H1 (cell line): ENCODE measurements at regions not wholly inside any gene's neighbourhood (a gene's known extent, or its start where the extent isn't known, plus 50 kb on each side); places are given as distances from the start of the nearest gene placed in this dataset.

Experiments used
- EP300 ChIP-seq, 2 experiments: IDR thresholded peaks; 1 replicate in 1 of 2; 2 replicates in 1 of 2; pipeline ENCODE4 v1.6.1; 2011 to 2012; ENCODE audit warnings: low read depth in 2 of 2, low read length in 2 of 2, mild to moderate bottlenecking in 2 of 2, borderline replicate concordance in 1 of 2, inconsistent platforms in 1 of 2, moderate library complexity in 1 of 2
- EZH2 ChIP-seq: fragments of 200-600 bp; sonication (generic); IDR thresholded peaks from 2 replicates; pipeline ENCODE4 v1.7.1; 2012; ENCODE audit warnings: low read depth, mild to moderate bottlenecking, moderate library complexity, low read length, inconsistent platforms; ENCODE audit not compliant: severe bottlenecking
- MAX ChIP-seq: IDR thresholded peaks from 2 replicates; pipeline ENCODE4 v1.6.1; 2012; ENCODE audit warnings: inconsistent platforms
- POLR2A ChIP-seq, 2 experiments: IDR thresholded peaks; 1 replicate in 1 of 2; 2 replicates in 1 of 2; pipeline ENCODE4 v1.6.1; 2011; ENCODE audit warnings: low read depth in 2 of 2, low read length in 2 of 2, mild to moderate bottlenecking in 2 of 2; ENCODE audit errors: control extremely low read depth in 1 of 2
- RNF2 ChIP-seq: fragments of 200-900, 300-1000 bp; sonication (generic); IDR thresholded peaks from 2 replicates; pipeline ENCODE4 v1.7.1; 2016; ENCODE audit warnings: borderline replicate concordance, low read depth, mild to moderate bottlenecking, antibody characterized with exemption, low read length; ENCODE audit not compliant: poor library complexity, severe bottlenecking; ENCODE audit errors: missing control alignments
- SP1 ChIP-seq: IDR thresholded peaks from 2 replicates; pipeline ENCODE4 v1.6.1; 2011; ENCODE audit warnings: low read depth, low read length
- SRF ChIP-seq: IDR thresholded peaks from 2 replicates; pipeline ENCODE4 v1.6.1; 2011; ENCODE audit warnings: mild to moderate bottlenecking, low read depth, low read length, moderate library complexity
- TF ChIP-seq, protein P1 (sequence below), 3 experiments: IDR thresholded peaks; 1 replicate in 2 of 3; 2 replicates in 1 of 3; pipeline versions ENCODE4 v1.5.1 to v1.6.1; 2011; ENCODE audit warnings: low read length in 3 of 3, mild to moderate bottlenecking in 3 of 3, inconsistent platforms in 2 of 3, low read depth in 1 of 3, moderate library complexity in 1 of 3; ENCODE audit not compliant: insufficient read depth in 1 of 3; ENCODE audit errors: control extremely low read depth in 1 of 3

DNA sequence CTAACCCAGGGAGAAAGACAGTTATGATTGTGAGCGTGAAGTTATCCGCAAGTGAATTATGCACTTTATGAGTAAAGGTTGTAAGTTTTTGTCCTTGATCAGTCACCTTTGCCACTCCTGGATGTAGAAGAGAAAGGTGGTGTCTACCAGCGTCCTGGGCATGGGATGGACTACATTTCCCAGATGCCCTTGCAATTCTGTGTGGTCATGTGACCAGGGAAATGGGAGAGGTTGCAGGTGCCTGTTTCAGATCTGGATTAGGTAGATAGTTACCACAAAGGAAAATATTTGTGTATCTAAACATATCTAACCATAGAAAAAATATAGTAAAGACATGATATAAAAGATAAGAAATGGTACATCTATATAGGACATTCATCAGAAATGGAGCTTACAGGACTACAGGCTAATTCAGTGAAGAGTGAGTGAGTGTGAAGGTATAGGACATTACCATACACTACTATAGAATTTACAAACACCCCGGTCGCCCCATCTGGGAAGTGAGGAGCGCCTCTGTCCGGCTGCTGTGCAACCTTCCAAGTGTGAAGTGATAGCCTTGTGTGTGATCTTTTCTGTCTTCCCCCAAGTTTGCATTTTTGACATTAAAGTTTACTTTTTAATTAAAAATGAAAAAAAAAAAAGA lies 51.6 kb upstream of the CACNA1A start:
- TF ChIP-seq, protein P1, sequence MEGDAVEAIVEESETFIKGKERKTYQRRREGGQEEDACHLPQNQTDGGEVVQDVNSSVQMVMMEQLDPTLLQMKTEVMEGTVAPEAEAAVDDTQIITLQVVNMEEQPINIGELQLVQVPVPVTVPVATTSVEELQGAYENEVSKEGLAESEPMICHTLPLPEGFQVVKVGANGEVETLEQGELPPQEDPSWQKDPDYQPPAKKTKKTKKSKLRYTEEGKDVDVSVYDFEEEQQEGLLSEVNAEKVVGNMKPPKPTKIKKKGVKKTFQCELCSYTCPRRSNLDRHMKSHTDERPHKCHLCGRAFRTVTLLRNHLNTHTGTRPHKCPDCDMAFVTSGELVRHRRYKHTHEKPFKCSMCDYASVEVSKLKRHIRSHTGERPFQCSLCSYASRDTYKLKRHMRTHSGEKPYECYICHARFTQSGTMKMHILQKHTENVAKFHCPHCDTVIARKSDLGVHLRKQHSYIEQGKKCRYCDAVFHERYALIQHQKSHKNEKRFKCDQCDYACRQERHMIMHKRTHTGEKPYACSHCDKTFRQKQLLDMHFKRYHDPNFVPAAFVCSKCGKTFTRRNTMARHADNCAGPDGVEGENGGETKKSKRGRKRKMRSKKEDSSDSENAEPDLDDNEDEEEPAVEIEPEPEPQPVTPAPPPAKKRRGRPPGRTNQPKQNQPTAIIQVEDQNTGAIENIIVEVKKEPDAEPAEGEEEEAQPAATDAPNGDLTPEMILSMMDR (IDR thresholded peaks at IDR 0.05; ENCODE audit: control extremely low read depth in 1 of 3, insufficient read depth in 1 of 3, low read depth in 1 of 3, low read length in 3 of 3) = no peak
- no peak for TF ChIP-seq POLR2A (IDR thresholded peaks at IDR 0.05; ENCODE audit: control extremely low read depth in 1 of 2, low read depth in 2 of 2, low read length in 2 of 2)
- no peak for TF ChIP-seq EZH2
- no peak for TF ChIP-seq SRF
- TF ChIP-seq EP300 (IDR thresholded peaks at IDR 0.05; ENCODE audit: borderline replicate concordance in 1 of 2, low read depth in 2 of 2, low read length in 2 of 2) = no peak
- TF ChIP-seq RNF2 = no peak
- TF ChIP-seq SP1 = no peak
- TF ChIP-seq MAX = no peak
